GM21515 (cell line): ENCODE measurements at regions not wholly inside any gene's neighbourhood (a gene's known extent, or its start where the extent isn't known, plus 50 kb on each side); places are given as distances from the start of the nearest gene placed in this dataset.

Experiments used
- ATAC-seq: cut with Tn5 transposase; IDR thresholded peaks from one replicate; pipeline ENCODE4 v1.9.1; 2021; ENCODE audit not compliant: unreplicated experiment

- no peak for ATAC-seq
These were observed 441.9 kb upstream of the ADGRL4 start for GRCh38 chr1:79448426-79448825.

DNA sequence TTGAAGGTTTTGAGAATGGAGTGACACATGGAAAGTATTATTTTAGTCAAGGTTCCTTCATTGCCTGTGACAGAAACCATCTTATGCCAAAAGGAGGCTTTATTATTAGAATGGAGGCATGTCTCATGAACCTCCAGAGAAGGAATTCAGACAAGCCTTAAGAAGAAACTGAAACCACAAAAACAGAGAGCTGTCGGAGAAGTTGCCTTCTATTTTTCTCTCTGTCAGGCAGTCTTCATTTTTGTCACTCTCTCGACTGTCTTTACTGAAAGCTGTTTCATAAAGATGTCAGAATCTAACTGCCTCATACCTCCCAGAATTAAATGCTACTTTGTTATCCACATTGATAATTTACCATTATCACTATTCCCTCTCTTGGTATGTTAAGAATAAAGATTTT is 434.7 kb upstream of the ADGRL4 start:
- no peak for ATAC-seq

DNA sequence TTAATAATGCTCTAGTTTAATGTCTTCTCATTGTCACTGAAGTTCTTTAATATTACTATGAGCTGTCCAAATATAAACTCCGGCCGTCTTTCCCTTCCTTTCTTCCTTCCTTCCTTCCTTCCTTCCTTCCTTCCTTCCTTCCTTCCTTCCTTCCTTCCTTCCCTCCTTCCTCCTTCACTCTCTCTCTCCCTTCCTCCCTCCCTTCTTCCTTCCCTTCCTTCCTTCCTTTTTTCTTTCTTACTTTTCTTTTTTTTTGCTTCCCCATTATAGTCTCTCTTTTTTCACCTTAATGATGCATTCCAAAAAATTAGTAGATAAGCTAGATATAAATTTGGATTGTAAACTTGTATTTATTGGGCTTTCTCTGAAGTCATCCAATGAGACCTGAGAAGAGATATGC is 431.0 kb upstream of the ADGRL4 start:
- no peak for ATAC-seq

- no peak for ATAC-seq
These were observed 424.8 kb upstream of the ADGRL4 start for GRCh38 chr1:79431340-79431739.

GRCh38 chr1:79430437-79430836 is 423.9 kb upstream of the ADGRL4 start:
- no peak for ATAC-seq

DNA sequence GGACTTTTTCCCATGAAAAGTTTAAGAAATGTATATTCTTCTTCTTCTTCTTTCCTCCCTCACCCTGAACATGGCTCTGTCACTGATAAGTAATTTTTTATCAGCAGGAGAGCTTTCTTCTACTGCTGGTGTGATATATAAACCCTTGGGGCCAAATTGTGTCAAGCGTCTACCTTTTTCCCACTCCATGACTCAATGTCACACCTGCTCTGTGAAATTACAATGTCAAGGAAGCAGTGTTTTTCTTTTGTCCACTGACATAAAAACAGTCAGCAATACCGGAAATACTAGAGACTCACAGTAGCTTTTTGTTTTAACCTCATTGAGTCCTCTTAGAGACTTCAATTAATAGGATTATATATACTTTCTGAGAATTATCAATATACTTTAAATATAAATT is 416.2 kb upstream of the ADGRL4 start:
- no peak for ATAC-seq

DNA sequence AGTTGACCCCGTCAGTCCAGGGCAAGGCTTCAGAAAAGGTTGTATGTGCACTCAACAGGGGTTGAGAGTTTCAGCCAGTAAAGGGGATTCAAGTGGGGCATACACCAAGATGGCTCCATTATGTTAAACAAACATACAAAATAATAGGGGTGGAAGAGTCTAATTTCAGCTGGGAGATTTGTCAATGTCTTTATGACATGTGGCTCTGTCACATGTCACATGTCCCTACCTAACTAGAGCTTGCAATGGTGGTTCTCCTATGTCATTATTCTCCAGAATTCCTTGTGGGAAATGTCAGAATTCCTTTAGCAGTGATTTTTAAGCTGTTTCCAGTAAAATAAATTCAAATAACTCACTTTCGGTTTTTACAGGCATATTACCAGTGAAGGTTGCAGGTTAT is 392.0 kb upstream of the ADGRL4 start:
- no peak for ATAC-seq

DNA sequence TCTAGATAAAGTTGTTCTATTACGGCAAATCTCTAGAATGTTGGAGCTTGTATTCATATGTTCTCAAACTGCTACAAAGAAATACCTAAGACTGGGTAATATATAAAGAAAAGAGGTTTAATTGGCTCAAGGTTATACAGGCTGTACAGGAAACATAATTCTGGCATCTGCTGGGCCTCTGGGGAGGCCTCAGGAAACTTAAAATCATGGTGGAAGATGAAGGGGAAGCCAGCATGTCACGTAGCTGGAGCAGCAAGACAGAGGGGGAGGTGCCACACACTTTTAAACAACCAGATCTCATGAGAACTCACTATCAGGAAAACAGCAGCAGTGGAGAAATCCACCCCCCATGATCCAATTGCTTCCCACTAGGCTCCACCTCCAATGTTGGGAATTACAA is 390.4 kb upstream of the ADGRL4 start:
- no peak for ATAC-seq

DNA sequence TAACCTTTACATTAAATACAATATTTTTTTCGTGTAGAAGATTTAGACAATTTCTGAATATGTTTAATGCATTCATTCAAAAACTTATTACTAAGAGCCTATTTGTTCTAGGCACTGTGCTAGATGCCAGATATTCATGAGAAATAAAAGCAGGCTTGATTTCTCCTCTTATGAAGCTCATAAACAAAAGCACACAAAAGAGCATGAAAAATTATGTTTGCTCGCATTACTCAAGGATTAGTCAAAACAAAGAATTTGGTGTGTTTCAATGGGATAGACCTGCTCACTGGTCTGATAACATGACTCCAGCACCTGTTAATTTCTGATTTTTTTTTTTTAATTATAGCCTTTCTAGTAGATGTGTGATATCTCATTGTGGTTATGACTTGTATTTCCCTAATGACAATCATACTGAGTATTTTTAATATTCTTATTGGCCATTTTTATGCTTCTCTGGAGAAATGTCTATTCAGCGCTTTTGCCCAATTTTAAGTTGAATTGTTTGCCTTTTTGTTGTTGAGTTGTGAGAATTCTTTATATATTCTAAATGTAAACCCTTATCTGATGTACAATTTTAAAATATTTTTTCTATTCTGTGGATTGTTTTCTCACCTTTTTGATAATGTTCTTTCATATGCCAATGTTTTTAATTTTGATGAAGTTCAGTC is 382.3 kb upstream of the ADGRL4 start:
- ATAC-seq = no peak

DNA sequence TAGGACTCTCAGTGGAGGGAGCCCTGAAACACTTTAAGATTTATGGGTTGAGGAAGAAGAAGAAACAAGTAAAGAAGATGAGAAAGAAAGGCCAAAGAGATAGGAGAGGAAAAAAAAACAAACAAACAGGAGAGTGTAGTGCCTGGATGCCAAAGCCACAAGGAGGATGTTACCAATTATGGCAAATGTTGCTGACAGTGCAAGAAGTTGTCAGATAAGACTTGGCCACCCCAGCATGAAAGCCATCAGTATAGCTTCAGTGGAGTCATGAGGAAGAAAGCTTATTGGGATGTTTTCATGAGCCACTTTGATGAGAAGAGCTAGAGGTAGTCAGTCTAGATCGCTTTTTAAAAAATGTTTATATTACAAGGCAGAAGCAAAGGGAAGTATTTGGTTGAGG is 380.2 kb upstream of the ADGRL4 start:
- no peak for ATAC-seq

GRCh38 chr1:79380078-79380477 is 373.5 kb upstream of the ADGRL4 start:
- ATAC-seq = no peak

DNA sequence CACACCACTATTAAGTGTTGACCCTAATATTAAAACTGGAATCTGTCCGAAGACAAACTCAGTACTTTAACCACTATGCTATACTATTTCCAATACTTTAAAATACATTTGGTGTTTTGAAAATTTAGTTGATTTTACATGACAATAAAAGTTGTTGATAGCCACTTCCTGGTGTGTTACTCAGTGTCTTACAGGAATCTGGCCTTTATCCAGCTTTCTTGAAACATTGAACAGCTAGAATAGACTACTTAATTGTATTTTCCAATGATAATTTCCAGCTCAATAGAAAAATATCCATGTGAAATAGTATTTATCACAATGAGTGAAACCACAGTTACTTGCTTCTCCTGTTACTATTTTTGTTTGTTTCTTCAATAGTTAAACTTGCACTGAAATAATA is 369.6 kb upstream of the ADGRL4 start:
- ATAC-seq = no peak

DNA sequence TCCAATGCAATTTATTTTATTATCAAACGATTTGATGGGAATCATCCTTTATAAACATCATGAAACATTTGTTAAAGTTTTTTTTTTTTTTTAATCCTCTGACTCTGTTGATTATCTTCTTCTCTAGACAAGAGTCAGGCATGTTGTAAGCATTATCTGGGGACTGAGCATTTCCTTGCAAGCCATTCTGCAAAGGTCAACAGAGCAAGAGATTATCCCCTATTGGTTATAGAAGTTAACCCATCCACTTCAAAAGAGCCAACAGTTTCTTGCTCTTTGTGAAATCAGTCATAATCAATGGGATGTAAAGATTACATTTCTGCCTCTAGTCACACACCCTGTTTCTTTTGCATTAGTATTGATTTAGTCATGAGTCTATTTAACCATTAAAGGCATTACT is 368.8 kb upstream of the ADGRL4 start:
- ATAC-seq = no peak

- ATAC-seq = no peak
These were observed 367.9 kb upstream of the ADGRL4 start for GRCh38 chr1:79374397-79374796.

DNA sequence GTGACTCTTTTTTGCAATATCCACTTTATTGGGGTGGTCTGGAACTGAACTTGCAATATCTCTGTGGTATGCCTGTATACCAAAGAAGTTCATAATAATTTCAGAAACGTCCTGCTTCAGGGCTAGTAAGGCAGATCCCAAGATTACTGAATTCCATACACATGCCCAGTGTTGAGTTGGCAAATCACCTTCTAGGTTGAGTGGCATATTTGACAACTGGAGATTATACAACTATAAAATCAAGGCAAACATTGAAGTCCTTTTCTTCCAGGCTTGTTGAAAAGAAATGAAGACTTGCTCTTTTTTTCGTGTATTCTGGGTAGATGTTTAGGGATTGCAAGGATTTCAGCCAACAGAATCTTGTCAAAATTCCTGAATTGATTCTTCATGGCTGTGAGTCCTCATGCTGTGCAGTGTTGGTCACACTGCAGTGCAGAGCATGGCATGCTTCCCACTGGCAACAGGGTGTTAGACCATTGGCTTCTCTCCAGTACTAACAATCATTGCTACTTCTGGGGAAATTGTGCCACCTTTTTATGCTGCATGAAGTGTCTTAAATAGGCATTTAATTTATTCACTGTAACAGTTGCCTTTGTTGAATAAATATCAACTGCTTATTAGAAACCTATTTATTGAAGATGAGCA is 367.1 kb upstream of the ADGRL4 start:
- no peak for ATAC-seq

DNA sequence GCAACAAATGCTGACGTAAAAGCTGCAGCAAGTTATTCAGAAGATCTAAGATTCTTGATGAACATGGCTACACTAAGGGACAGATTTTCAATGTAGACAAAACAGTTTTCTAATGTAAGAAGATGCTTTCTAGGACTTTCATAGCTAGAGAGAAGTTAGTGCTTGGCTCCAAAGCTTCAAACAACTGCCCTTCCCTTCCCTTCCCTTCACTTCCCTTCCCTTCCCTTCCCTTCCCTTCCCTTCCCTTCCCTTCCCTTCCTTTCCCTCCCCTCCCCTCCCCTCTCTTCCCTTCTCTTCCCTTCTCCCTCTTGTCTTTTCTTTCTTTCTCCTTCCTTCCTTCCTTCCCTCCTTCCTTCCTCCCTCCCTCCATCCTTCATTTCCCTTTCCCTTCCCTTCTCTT is 365.3 kb upstream of the ADGRL4 start:
- no peak for ATAC-seq

- no peak for ATAC-seq
These were observed 362.6 kb upstream of the ADGRL4 start for GRCh38 chr1:79369091-79369490.

- ATAC-seq = no peak
These were observed 358.4 kb upstream of the ADGRL4 start for GRCh38 chr1:79364896-79365295.

- no peak for ATAC-seq
These were observed 356.9 kb upstream of the ADGRL4 start for GRCh38 chr1:79363430-79363829.

DNA sequence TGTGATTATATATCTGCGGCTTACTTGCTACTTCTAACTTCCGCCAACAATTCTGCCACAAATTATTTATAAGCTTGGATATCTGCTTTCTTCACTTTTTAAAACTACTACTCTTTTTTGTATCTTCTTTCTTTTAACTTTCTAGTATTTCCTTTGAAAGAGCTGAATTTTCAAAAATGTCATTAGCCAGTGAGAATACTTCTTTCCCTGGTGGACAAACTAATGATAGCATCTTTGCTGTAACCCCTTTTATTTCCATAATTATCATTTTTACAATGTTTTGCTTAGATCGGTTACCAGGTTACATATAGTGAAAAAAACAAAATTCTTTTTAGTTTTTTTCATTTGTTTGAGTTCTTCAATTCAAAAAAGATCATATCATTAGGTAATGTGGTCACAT is 355.9 kb upstream of the ADGRL4 start:
- ATAC-seq = no peak

GRCh38 chr1:79355090-79355489 is 348.6 kb upstream of the ADGRL4 start:
- no peak for ATAC-seq

DNA sequence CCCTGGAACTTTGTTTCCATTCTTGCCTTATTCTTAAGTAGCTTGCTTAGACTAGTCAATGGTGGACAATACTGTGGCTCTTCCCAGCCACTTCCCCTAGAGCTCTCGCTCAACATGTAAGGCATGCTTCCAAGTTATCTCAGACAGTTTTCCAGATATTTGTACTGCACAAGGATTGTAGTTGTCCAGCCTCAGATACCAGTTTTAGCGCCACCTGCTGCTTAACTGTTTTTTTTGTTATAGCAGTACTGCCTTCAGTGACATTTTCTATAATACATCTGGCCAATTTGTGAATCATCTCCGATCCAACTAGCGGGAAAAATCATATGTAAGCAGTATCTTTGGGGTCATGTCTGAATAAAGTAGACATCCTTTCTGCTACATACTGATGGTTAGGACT is 346.7 kb upstream of the ADGRL4 start:
- no peak for ATAC-seq

- ATAC-seq = no peak
These were observed 320.3 kb upstream of the ADGRL4 start for GRCh38 chr1:79326875-79327274.
